Astrocyte of the spinal cord (primary cell): ENCODE measurements at regions not wholly inside any gene's neighbourhood (a gene's known extent, or its start where the extent isn't known, plus 50 kb on each side); places are given as distances from the start of the nearest gene placed in this dataset.

ENCODE experiments used
- DNase-seq: peaks from one replicate; pipeline ENCODE4 v3.0.0; 2011; ENCODE audit warnings: low read depth, low spot score
- H3K4me3 ChIP-seq: 2 replicates; pipeline ENCODE4 v1.5.1; 2011; ENCODE audit warnings: low read depth, mild to moderate bottlenecking, low read length, moderate library complexity
- in situ Hi-C: cut with HindIII; loops from 2 replicates; pipeline ENCODE4 v1.10.0; 2017; ENCODE audit warnings: low sequenced_read_pairs
- TF ChIP-seq, protein P1 (sequence below): IDR thresholded peaks from 2 replicates; pipeline ENCODE4 v1.5.1; 2012; ENCODE audit warnings: low read depth, mild to moderate bottlenecking, low read length, inconsistent platforms

DNA sequence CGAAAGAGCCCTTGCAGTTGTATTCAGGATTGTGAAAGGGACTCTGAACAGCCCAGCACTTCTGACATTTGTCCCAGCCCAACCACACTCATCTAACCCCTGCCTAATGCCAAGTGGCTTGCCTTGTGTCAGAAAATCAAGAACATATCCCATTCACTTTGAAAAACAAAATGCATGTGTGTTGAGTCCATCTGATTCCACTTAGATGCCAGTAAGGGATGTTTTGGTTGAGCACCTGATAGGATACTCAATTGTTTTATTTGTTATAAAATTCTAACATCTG, 776.8 kb downstream of the BCL11A start:
- in situ Hi-C loops = no loop called here
- DNase-seq = no peak
- TF ChIP-seq, protein P1, sequence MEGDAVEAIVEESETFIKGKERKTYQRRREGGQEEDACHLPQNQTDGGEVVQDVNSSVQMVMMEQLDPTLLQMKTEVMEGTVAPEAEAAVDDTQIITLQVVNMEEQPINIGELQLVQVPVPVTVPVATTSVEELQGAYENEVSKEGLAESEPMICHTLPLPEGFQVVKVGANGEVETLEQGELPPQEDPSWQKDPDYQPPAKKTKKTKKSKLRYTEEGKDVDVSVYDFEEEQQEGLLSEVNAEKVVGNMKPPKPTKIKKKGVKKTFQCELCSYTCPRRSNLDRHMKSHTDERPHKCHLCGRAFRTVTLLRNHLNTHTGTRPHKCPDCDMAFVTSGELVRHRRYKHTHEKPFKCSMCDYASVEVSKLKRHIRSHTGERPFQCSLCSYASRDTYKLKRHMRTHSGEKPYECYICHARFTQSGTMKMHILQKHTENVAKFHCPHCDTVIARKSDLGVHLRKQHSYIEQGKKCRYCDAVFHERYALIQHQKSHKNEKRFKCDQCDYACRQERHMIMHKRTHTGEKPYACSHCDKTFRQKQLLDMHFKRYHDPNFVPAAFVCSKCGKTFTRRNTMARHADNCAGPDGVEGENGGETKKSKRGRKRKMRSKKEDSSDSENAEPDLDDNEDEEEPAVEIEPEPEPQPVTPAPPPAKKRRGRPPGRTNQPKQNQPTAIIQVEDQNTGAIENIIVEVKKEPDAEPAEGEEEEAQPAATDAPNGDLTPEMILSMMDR = no peak
- no peak overlapping the region for H3K4me3 ChIP-seq

DNA sequence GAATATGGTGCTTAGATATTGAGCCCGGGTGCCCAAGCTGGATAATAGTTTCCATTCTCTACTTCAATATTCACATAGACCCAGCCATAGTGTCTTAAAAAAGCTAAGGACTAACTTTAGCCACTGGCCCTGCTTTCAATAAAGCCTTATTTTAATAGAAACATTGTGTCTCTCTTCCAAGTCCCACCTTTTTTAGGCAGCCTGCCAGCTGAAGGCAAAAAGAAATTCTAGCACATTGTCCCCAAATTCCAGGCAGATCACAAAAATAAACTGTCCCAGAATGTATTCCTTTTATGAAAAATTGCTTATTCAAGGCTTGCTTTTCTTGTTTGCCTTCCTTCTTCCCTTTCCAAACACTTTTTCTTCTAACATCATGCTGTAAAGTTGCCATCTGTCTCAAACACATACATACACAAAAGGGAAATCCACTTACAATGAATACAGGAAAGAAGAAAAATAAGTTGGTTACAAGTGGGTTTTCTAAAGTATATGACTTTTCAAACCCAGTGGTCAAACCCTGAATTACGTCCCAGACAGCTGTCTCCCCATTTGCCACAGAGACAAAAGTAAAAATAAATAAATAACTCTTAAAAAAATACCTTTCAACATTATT, 778.5 kb downstream of the BCL11A start:
- TF ChIP-seq, protein P1 = no peak
- DNase-seq = no peak
- H3K4me3 ChIP-seq = no peak overlapping the region
- in situ Hi-C loops = no loop called here

DNA sequence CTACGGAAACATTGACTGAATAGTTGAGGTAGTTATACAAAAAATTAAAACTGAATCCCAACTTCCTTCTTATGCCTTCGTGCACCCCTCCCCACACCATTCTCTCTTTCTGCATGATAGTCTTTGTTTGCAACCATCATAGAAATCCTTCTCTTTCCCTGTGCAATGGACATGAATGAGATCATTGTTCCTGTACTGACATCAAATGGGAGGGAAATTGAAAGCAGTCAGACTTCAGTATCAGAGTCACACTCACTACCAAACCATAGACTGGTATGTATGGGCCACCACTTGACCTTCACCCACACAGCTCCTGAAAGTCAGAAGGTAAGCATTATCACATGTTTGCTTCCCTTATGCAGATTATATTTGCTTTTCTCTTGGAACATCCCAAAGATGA, 782.8 kb downstream of the BCL11A start:
- TF ChIP-seq, protein P1 = no peak
- no peak overlapping the region for H3K4me3 ChIP-seq
- no peak for DNase-seq
- in situ Hi-C loops = no loop called here

DNA sequence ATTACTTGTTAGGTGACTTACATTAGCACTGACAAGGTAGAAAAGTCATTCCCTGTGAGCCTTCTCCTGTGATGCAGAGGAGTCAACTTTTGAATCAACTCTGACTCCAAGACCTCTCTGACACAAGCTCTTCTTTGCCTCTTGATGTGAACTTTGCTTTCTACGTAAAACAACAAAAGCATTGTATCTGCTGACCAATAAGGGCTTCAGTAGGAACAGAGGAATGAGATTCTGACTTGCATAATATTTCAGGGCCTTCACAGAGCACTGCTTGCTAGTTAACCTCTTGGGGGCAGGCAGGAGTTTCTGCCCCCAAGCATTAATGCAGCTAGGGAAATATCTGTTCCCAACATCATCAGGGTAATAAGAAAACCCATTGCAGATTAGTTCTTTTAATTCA, 791.5 kb downstream of the BCL11A start:
- H3K4me3 ChIP-seq = no peak overlapping the region
- in situ Hi-C loops = no loop called here
- no peak for DNase-seq
- TF ChIP-seq, protein P1 = no peak

DNA sequence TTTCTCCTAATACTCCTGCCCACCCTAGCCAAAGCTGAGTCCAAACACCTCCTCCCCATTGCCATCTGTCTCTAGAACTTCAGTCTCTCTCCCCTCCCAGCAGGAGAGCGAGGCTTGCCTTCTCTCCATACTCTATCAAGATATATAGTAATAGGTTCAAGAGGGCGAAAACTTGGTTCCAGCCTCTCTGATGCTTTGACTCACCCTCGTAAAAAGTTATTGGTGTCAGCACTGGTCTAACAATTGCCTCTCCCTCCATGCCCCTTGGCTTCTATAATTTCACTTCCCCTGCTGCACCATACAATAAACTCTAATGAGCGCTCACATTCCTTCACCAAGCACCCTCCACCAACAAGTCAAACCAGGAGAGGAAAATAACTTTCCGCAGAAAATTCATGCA, 797.3 kb downstream of the BCL11A start:
- H3K4me3 ChIP-seq = no peak overlapping the region
- in situ Hi-C loops = no loop called here
- TF ChIP-seq, protein P1 = no peak
- no peak for DNase-seq

DNA sequence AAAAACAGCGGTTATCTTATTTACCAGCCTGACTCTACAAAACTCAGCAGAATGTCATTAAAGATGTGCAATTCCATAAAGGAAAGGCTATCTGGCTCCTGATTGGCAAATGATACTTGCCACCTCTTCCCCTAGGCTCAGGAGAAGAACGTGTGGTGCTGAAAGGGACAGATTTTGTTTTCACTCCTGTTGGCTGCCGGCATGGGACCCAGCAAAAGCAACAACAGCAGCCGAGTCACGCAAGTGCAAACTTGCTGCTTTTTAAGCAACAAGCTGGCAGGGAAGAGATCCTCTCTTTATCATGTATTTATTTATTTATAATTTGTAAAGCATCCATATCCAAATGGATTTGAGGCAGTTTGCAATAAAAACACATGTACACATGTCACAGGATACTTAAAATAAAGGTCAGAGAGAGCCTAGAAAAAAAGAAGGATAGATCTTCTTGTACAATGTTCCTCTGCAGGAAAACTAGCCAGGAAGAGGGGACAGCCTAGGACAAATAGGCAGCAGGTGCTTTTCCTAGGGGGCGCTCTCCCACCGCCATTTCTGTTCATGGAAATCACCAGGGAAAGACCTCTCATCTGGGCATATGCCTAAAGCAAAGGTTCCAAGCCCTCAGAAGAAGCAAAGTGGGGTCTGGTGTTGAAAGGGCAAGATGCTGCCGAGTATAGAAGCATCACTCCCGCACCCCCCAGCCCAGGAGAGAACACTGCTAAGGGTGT, 799.3 kb downstream of the BCL11A start:
- in situ Hi-C loops = no loop called here
- no peak for DNase-seq
- TF ChIP-seq, protein P1 = no peak
- no peak overlapping the region for H3K4me3 ChIP-seq
